Prostate gland (tissue), 2 donors: ENCODE measurements at regions not wholly inside any gene's neighbourhood (a gene's known extent, or its start where the extent isn't known, plus 50 kb on each side); places are given as distances from the start of the nearest gene placed in this dataset.

Experiments used
- DNase-seq: peaks from one replicate; pipeline ENCODE4 v3.0.0-alpha.2; 2019; ENCODE audit warnings: low spot score
- H3K27ac ChIP-seq, 2 donors: fragments of 200-600 bp; sonication (generic); 2 replicates each; pipeline ENCODE4 v1.5.1; 2017 to 2019
- H3K27me3 ChIP-seq: fragments of 200-600 bp; sonication (generic); replicated peaks from 2 replicates; pipeline ENCODE4 v1.5.1; 2019; ENCODE audit not compliant: insufficient read depth
- H3K36me3 ChIP-seq, 2 donors: fragments of 200-600 bp; sonication (generic); 1 replicate in 1 of 2; 2 replicates in 1 of 2; pipeline versions ENCODE4 v1.5.1 to v1.8.1; 2017 to 2019
- H3K4me1 ChIP-seq: fragments of 200-600 bp; sonication (generic); replicated peaks from 2 replicates; pipeline ENCODE4 v1.5.1; 2019
- H3K4me3 ChIP-seq, 2 donors: fragments of 200-600 bp; sonication (generic); 2 replicates each; pipeline ENCODE4 v1.5.1; 2017 to 2019
- H3K9me3 ChIP-seq: fragments of 200-600 bp; sonication (generic); 2 replicates; pipeline ENCODE4 v1.5.1; 2017
- POLR2A ChIP-seq: fragments of 450-650 bp; IDR thresholded peaks from one replicate; pipeline ENCODE4 v1.6.1; 2016; ENCODE audit warnings: antibody characterized with exemption, mild to moderate bottlenecking
- POLR2AphosphoS5 ChIP-seq: sonication (generic); formaldehyde crosslinking; IDR thresholded peaks from one replicate; pipeline ENCODE4 v1.6.1; 2017; ENCODE audit warnings: antibody characterized with exemption
- WGBS: methylation state at CpG from one replicate; pipeline ENCODE4 v1.1.5; 2018; 5-methylcytosine and 5-hydroxymethylcytosine counted together
- intact Hi-C: fragments of 100-400 bp; cut with DNase I; formaldehyde crosslinking; loops from one replicate; pipeline ENCODE4 v1.14.2; 2022
- TF ChIP-seq, protein P1 (sequence below), 4 experiments: fragments of 200-600 bp in 2 of 4; fragments of 450-650 bp in 2 of 4; sonication (generic) in 2 of 4; IDR thresholded peaks; 1 replicate in 3 of 4; 2 replicates in 1 of 4; pipeline ENCODE4 v1.5.1; 2016 to 2019; ENCODE audit warnings: antibody characterized with exemption in 4 of 4, mild to moderate bottlenecking in 2 of 4, moderate library complexity in 2 of 4

DNA sequence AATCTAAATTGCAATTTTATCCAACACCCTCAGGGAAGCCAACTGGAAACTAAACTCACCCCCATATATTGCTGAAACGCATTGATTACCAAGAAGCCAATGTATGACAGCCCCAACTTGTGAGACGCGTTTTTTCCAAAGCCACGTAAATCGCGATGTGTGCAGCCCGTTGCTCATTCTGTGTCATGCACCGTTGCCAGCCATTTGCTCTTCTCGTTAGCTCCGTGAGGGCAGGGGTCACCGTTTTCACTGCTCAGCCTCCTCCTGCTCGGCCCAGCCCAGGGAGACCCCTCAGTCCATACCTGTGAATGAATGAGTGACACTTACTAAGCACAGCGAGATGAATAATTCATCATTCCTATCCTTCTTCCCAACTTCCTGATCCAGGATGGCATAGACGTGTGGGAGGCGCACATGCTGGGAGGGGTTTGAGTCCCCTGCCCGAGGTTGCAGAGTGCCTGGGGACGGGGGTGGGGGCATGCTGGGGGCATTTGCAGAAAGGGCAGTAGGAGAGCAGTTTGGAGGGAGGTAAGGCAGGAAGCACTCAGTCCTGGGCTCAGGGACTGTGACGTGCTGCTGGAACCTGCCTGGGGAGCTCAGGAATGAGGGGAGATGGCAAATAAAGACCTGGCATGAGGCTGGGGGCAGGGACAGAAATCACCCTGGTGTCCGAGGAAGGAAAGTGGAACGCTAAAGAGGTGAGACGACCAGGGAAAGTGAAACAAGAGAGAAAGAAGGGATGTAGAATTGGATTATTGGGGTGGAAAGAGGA lies 104.2 kb upstream of the SDK1 start:
- Histone ChIP-seq H3K27ac (no peak overlapping the region), H3K36me3 (no peaks in the 10 kb centered on the region), H3K4me1 (no peaks in the 10 kb centered on the region), H3K4me3 (no peak overlapping the region), H3K27me3 (no peaks in the 10 kb centered on the region), H3K9me3 (no peaks in the 10 kb centered on the region)
- no peak for DNase-seq
- intact Hi-C loops = no loop called here
- TF ChIP-seq POLR2A (no peak), POLR2AphosphoS5 (no peak)
- TF ChIP-seq, protein P1, sequence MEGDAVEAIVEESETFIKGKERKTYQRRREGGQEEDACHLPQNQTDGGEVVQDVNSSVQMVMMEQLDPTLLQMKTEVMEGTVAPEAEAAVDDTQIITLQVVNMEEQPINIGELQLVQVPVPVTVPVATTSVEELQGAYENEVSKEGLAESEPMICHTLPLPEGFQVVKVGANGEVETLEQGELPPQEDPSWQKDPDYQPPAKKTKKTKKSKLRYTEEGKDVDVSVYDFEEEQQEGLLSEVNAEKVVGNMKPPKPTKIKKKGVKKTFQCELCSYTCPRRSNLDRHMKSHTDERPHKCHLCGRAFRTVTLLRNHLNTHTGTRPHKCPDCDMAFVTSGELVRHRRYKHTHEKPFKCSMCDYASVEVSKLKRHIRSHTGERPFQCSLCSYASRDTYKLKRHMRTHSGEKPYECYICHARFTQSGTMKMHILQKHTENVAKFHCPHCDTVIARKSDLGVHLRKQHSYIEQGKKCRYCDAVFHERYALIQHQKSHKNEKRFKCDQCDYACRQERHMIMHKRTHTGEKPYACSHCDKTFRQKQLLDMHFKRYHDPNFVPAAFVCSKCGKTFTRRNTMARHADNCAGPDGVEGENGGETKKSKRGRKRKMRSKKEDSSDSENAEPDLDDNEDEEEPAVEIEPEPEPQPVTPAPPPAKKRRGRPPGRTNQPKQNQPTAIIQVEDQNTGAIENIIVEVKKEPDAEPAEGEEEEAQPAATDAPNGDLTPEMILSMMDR (IDR thresholded peaks at IDR 0.05) = no peak
- WGBS = 77% methylated on average over 21 of the region's 21 CpGs

DNA sequence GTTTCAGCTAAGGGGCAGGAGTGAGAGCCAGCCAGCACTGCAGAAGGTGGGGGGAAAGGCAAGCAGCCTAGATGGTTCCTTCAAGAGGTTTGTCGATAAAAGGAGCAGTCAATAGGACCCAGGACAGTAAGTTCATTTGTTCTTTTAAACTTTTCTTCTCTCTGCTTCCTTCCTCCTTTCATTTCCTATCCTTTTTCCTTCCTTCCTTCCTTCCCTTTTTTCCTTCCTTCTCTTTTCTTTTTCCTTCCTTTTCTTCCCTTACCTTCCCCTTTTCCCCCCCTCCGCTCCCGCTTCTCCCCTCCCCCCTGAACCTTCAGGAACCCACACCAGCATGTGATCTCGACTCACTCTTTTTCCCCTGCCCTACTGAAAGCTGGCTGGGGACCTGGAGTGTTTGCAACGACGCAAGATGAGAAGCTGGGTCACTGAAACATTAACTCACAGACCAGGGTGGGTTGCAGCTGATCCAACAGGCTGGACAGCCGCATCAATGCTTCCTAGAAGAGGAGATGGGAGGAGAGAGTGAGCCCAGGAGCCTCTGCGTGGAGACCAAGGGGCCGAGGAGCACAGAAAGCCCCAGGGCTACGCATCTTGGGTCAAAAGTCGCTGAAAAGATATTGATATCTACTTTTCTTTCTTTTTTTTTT lies 103.4 kb upstream of the SDK1 start:
- Histone ChIP-seq H3K27me3 (no peaks in the 10 kb centered on the region), H3K9me3 (no peaks in the 10 kb centered on the region), H3K4me1 (no peaks in the 10 kb centered on the region), H3K36me3 (no peaks in the 10 kb centered on the region), H3K4me3 (no peak overlapping the region), H3K27ac (no peak overlapping the region)
- DNase-seq = no peak
- TF ChIP-seq, protein P1 (IDR thresholded peaks at IDR 0.05) = no peak
- TF ChIP-seq POLR2AphosphoS5 (no peak), POLR2A (no peak)
- WGBS = 72% methylated on average over 11 of the region's 11 CpGs
- intact Hi-C loops = no loop called here

DNA sequence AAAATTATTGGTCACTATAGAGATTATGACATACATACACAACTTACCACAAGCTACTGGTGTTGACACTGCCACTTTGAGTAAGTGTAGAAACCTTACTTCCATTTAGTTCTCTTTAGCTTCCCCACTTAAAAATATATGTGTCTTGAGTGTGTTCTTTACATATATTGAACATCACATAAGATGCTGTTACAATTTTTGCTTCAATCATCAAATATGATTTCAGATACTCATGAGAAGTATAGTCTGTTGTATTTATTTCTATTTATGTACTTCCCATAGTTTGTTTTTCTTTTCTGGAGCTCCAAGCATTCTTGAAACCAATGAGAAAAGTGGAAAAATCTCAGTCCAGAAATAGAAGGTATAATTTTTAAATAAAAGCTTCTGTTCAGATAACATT lies 102.7 kb upstream of the SDK1 start:
- Histone ChIP-seq H3K4me1 (no peaks in the 10 kb centered on the region), H3K27me3 (no peaks in the 10 kb centered on the region), H3K36me3 (no peaks in the 10 kb centered on the region), H3K4me3 (no peak overlapping the region), H3K27ac (no peak overlapping the region), H3K9me3 (no peaks in the 10 kb centered on the region)
- TF ChIP-seq, protein P1 (IDR thresholded peaks at IDR 0.05) = no peak
- TF ChIP-seq POLR2A (no peak), POLR2AphosphoS5 (no peak)
- no peak for DNase-seq
- intact Hi-C loops = no loop called here

DNA sequence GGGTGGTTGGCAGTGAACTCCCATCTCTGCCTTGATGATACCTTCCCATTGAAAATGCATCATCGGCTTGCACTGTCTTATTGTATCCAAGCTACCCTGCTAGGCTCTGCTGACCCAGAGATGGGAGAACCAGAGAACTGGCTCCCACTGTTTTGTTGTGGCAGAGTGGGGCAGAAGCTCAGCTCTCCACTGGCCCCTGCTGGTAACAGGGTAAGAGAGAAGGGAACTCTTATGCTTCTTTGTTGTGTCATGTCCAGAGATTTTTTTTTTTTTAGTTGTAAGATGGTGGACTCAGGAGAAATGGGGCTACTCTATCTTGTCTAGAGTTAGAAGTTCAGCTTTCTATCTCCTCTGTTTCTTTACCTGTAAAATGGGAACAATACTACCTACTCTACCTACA lies 100.5 kb upstream of the SDK1 start:
- WGBS = 91% methylated on average over 1 of the region's 1 CpG
- Histone ChIP-seq H3K4me1 (no peaks in the 10 kb centered on the region), H3K27ac (no peak overlapping the region), H3K9me3 (no peaks in the 10 kb centered on the region), H3K36me3 (no peaks in the 10 kb centered on the region), H3K27me3 (no peaks in the 10 kb centered on the region), H3K4me3 (no peak overlapping the region)
- DNase-seq = no peak
- TF ChIP-seq POLR2A = no peak
- TF ChIP-seq POLR2AphosphoS5 = no peak
- TF ChIP-seq, protein P1 (IDR thresholded peaks at IDR 0.05) = peak in 1 of 4 experiments; percentile 20
- intact Hi-C loops = no loop called here

DNA sequence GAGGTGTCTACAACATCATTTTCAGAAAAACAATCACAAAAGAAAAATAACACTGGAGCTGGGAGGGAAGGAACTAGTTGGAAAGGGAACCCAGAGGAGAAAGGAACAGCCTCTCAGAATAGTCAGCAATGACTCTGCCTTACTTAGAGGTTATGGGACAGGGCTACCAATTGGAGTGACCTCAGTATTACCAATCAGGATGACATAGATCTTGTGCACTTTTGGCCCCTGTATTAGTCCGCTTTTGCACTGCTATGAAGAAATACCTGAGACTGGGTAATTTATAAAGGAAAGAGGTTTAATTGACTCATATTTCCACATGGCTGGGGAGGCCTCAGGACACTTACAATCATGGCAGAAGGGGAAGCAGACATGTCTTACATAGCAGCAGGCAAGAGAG lies 99.7 kb upstream of the SDK1 start:
- no peak for TF ChIP-seq POLR2AphosphoS5
- TF ChIP-seq, protein P1 (IDR thresholded peaks at IDR 0.05) = no peak
- WGBS = 35% methylated on average over 1 of the region's 1 CpG
- H3K27ac ChIP-seq = no peak overlapping the region
- no peaks in the 10 kb centered on the region for H3K4me1 ChIP-seq
- DNase-seq = no peak
- no peak overlapping the region for H3K4me3 ChIP-seq
- H3K27me3 ChIP-seq = no peaks in the 10 kb centered on the region
- H3K36me3 ChIP-seq = no peaks in the 10 kb centered on the region
- H3K9me3 ChIP-seq = no peaks in the 10 kb centered on the region
- intact Hi-C loops = no loop called here
